A673 (cell line): ENCODE measurements at regions not wholly inside any gene's neighbourhood (a gene's known extent, or its start where the extent isn't known, plus 50 kb on each side); places are given as distances from the start of the nearest gene placed in this dataset.

Experiments
- BruUV-seq: library from RNA; stranded (reverse); fragments of 400-500 nt; replicated peaks from 2 replicates; lab custom pipeline; 2021; lab: Mats Ljungman, UMichigan
- CTCF ChIA-PET: fragments of 300-600 bp; sonication (Branson Sonifier 250); formaldehyde crosslinking; loops from one replicate; lab custom pipeline; 2022; ENCODE audit warnings: antibody characterized with exemption; lab: Charles Lee
- POLR2A ChIA-PET: fragments of 300-600 bp; sonication (Branson Sonifier 250); formaldehyde crosslinking; loops from one replicate; lab custom pipeline; 2022; ENCODE audit warnings: antibody characterized with exemption; ENCODE audit not compliant: low non-redundant PET; lab: Charles Lee
- DNase-seq: peaks from one replicate; pipeline ENCODE4 v3.0.0-alpha.2; 2015; ENCODE audit warnings: low spot score
- H3K27ac ChIP-seq: fragments of 200-600 bp; sonication (generic); 2 replicates; pipeline ENCODE4 v1.5.1; 2016; ENCODE audit warnings: mixed run types, low read depth, mild to moderate bottlenecking, mixed read lengths, antibody characterized with exemption, low read length; ENCODE audit not compliant: poor library complexity, severe bottlenecking
- H3K27me3 ChIP-seq: fragments of 200-600 bp; sonication (generic); replicated peaks from 2 replicates; pipeline ENCODE4 v1.6.1; 2017; ENCODE audit warnings: mixed run types, low read depth, mild to moderate bottlenecking, mixed read lengths, antibody characterized with exemption, low read length; ENCODE audit not compliant: insufficient read depth, poor library complexity
- H3K36me3 ChIP-seq: fragments of 200-600 bp; sonication (generic); 2 replicates; pipeline ENCODE4 v1.6.1; 2016; ENCODE audit warnings: mixed run types, mild to moderate bottlenecking, mixed read lengths, antibody characterized with exemption, low read length; ENCODE audit not compliant: insufficient read depth, poor library complexity, severe bottlenecking
- H3K4me1 ChIP-seq: fragments of 200-600 bp; sonication (generic); 2 replicates; pipeline ENCODE4 v1.6.1; 2017; ENCODE audit warnings: mixed run types, mild to moderate bottlenecking, mixed read lengths, antibody characterized with exemption, low read length; ENCODE audit not compliant: insufficient read depth, poor library complexity, severe bottlenecking
- H3K4me3 ChIP-seq: fragments of 200-600 bp; sonication (generic); 2 replicates; pipeline ENCODE4 v1.5.1; 2016; ENCODE audit warnings: low read depth, mixed run types, mild to moderate bottlenecking, mixed read lengths, low read length; ENCODE audit not compliant: poor library complexity, severe bottlenecking
- H3K9me3 ChIP-seq: fragments of 200-600 bp; sonication (generic); 2 replicates; pipeline ENCODE4 v1.6.1; 2016; ENCODE audit warnings: mixed run types, low read depth, mild to moderate bottlenecking, mixed read lengths, antibody characterized with exemption, low read length; ENCODE audit not compliant: poor library complexity, severe bottlenecking
- EZH2 ChIP-seq: fragments of 200-600 bp; sonication (generic); IDR thresholded peaks from 2 replicates; pipeline ENCODE4 v1.6.1; 2017; ENCODE audit warnings: borderline replicate concordance, low read depth, mild to moderate bottlenecking, mixed read lengths, antibody characterized with exemption, low read length; ENCODE audit not compliant: poor library complexity, severe bottlenecking
- intact Hi-C: fragments of 100-400 bp; cut with micrococcal nuclease; formaldehyde crosslinking; loops from one replicate; pipeline ENCODE4 v1.10.0; 2022; ENCODE audit not compliant: unreplicated experiment
- TF ChIP-seq, protein P1 (sequence below): fragments of 300-800, 200-600 bp; sonication (generic); conservative IDR thresholded peaks from 2 replicates; pipeline ENCODE4 v1.5.1; 2017; ENCODE audit warnings: low read depth, mild to moderate bottlenecking, antibody characterized with exemption, low read length, moderate library complexity, mixed read lengths

DNA sequence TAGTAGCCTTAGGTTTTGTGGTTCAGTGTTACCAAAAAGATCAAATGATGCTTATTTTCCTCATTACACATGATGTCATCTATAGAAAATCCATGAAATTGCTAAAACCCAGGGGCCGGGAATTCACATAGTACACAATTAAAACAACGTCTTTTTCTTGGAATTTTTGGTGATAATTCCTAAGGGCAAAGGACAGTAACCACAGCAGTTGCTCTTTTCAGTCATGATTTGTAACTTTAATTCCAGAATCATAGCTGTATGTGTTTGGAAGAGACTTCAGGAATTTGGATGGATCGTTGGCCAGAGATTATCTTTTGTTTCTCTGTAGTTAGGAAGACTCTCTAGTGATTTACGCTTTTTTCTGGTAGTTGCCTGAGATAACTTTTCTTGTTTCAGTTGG lies 748.7 kb downstream of the TLE4 start:
- no peaks in the 10 kb centered on the region for H3K36me3 ChIP-seq
- intact Hi-C loops = no loop called here
- ChIA-PET POLR2A (no interaction called here), CTCF (no interaction called here)
- no peak overlapping the region for H3K4me3 ChIP-seq
- no peak overlapping the region for H3K27ac ChIP-seq
- no peaks in the 10 kb centered on the region for H3K27me3 ChIP-seq
- H3K9me3 ChIP-seq = no peaks in the 10 kb centered on the region
- no TSS peak for BruUV-seq
- DNase-seq = no peak
- H3K4me1 ChIP-seq = no peaks in the 10 kb centered on the region
- TF ChIP-seq, protein P1, sequence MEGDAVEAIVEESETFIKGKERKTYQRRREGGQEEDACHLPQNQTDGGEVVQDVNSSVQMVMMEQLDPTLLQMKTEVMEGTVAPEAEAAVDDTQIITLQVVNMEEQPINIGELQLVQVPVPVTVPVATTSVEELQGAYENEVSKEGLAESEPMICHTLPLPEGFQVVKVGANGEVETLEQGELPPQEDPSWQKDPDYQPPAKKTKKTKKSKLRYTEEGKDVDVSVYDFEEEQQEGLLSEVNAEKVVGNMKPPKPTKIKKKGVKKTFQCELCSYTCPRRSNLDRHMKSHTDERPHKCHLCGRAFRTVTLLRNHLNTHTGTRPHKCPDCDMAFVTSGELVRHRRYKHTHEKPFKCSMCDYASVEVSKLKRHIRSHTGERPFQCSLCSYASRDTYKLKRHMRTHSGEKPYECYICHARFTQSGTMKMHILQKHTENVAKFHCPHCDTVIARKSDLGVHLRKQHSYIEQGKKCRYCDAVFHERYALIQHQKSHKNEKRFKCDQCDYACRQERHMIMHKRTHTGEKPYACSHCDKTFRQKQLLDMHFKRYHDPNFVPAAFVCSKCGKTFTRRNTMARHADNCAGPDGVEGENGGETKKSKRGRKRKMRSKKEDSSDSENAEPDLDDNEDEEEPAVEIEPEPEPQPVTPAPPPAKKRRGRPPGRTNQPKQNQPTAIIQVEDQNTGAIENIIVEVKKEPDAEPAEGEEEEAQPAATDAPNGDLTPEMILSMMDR = no peak
- TF ChIP-seq EZH2 = no peak

GRCh38 chr9:80305136-80305535 lies 733.4 kb downstream of the TLE4 start:
- H3K27ac ChIP-seq = no peak overlapping the region
- no peaks in the 10 kb centered on the region for H3K9me3 ChIP-seq
- ChIA-PET CTCF (interaction anchor here (0.6 kb wide), 1 partner anchor 130 kb away, joined by 5 read pairs; no protein-coding TSS in a partner anchor), POLR2A (no interaction called here)
- no peak overlapping the region for H3K4me3 ChIP-seq
- no peak for TF ChIP-seq EZH2
- TF ChIP-seq, protein P1 = no peak
- H3K27me3 ChIP-seq = no peaks in the 10 kb centered on the region
- BruUV-seq = no TSS peak
- no peak for DNase-seq
- no peaks in the 10 kb centered on the region for H3K4me1 ChIP-seq
- intact Hi-C loops = no loop called here
- no peaks in the 10 kb centered on the region for H3K36me3 ChIP-seq

GRCh38 chr9:80294955-80295354 lies 723.2 kb downstream of the TLE4 start:
- no TSS peak for BruUV-seq
- H3K4me3 ChIP-seq = no peak overlapping the region
- no peak for DNase-seq
- no peaks in the 10 kb centered on the region for H3K9me3 ChIP-seq
- ChIA-PET POLR2A (no interaction called here), CTCF (no interaction called here)
- H3K36me3 ChIP-seq = no peaks in the 10 kb centered on the region
- no peaks in the 10 kb centered on the region for H3K4me1 ChIP-seq
- H3K27ac ChIP-seq = no peak overlapping the region
- intact Hi-C loops = no loop called here
- TF ChIP-seq, protein P1 = no peak
- TF ChIP-seq EZH2 = no peak
- no peaks in the 10 kb centered on the region for H3K27me3 ChIP-seq
